Ovary (tissue), 7 donors: ENCODE measurements at regions not wholly inside any gene's neighbourhood (a gene's known extent, or its start where the extent isn't known, plus 50 kb on each side); places are given as distances from the start of the nearest gene placed in this dataset.
"Not testable (repeated sequence)": the region's sequence is repeated elsewhere in the genome, so short reads cannot be mapped to it uniquely, and the experiment has no call there.

Experiments used
- DNase-seq, 5 donors: peaks; one replicate each; pipeline ENCODE4 v3.0.0-alpha.2; 2019 to 2020
- H3K27ac ChIP-seq, 2 donors: fragments of 200-600 bp; one replicate each; pipeline versions ENCODE4 v1.5.1 to v1.8.0; 2019 to 2022
- H3K27me3 ChIP-seq: fragments of 200-600 bp; one replicate; pipeline ENCODE4 v1.8.0; 2022
- H3K36me3 ChIP-seq: fragments of 200-600 bp; sonication (generic); one replicate; pipeline ENCODE4 v1.5.1; 2019
- H3K4me1 ChIP-seq: one replicate; pipeline ENCODE4 v1.8.1; 2013; ENCODE audit warnings: mild to moderate bottlenecking, moderate library complexity; ENCODE audit not compliant: insufficient read depth
- H3K4me3 ChIP-seq: fragments of 200-600 bp; sonication (generic); one replicate; pipeline ENCODE4 v1.5.1; 2017
- H3K9me3 ChIP-seq, 2 donors: fragments of 200-600 bp in 1 of 2; sonication (generic) in 1 of 2; one replicate each; pipeline versions ENCODE4 v1.5.1 to v1.8.1; 2013 to 2019; ENCODE audit warnings: mild to moderate bottlenecking in 1 of 2, moderate library complexity in 1 of 2
- EP300 ChIP-seq: sonication (generic); formaldehyde crosslinking; IDR thresholded peaks from one replicate; pipeline ENCODE4 v1.6.1; 2017; ENCODE audit warnings: antibody characterized with exemption
- POLR2A ChIP-seq: fragments of 450-650 bp; IDR thresholded peaks from one replicate; pipeline ENCODE4 v1.6.1; 2017; ENCODE audit warnings: antibody characterized with exemption, mild to moderate bottlenecking, moderate library complexity
- WGBS, 3 donors: extraction: QIAGEN DNeasy Blood & Tissue Kit in 1 of 3; methylation state at CpG; one replicate each; pipeline versions ENCODE4 v1.1.5 to v1.1.7; 2013 to 2017; 5-methylcytosine and 5-hydroxymethylcytosine counted together
- intact Hi-C, 4 donors: fragments of 100-400 bp; cut with DNase I; formaldehyde crosslinking; loops; one replicate each; pipeline versions ENCODE4 v1.11.0 to v1.15.1; 2022 to 2023
- TF ChIP-seq, protein P1 (sequence below), 3 donors: fragments of 450-650 bp in 2 of 3; fragments of 200-600 bp in 1 of 3; IDR thresholded peaks; one replicate each; pipeline versions ENCODE4 v1.5.1 to v1.8.0; 2016 to 2022; ENCODE audit warnings: antibody characterized with exemption in 3 of 3, mild to moderate bottlenecking in 1 of 3
- donor health status: DM: no; HTN: no; CAD: no; lungs with moderate emphysema.
- donor health status: DM: no; HTN: no; CAD: no.
- donor health status: Bipolar disorder and iron deficiency.
- donor health status: DM: no; HTN: no; CAD: no.
- donor health status: DM: yes; HTN: yes; CAD: no.

GRCh38 chr1:14285238-14285637, 313.2 kb upstream of the KAZN start:
- Histone ChIP-seq H3K4me3 (no peak overlapping the region), H3K27ac (no peak overlapping the region), H3K9me3 (no peaks in the 10 kb centered on the region), H3K4me1 (no peaks in the 10 kb centered on the region), H3K27me3 (no peaks in the 10 kb centered on the region), H3K36me3 (no peaks in the 10 kb centered on the region)
- 89 to 97% (median 95%) methylated on average over 2 of the region's 2 CpGs for WGBS, 3 donors
- DNase-seq: no peak
- no peak for TF ChIP-seq EP300
- no peak for TF ChIP-seq POLR2A
- TF ChIP-seq, protein P1, sequence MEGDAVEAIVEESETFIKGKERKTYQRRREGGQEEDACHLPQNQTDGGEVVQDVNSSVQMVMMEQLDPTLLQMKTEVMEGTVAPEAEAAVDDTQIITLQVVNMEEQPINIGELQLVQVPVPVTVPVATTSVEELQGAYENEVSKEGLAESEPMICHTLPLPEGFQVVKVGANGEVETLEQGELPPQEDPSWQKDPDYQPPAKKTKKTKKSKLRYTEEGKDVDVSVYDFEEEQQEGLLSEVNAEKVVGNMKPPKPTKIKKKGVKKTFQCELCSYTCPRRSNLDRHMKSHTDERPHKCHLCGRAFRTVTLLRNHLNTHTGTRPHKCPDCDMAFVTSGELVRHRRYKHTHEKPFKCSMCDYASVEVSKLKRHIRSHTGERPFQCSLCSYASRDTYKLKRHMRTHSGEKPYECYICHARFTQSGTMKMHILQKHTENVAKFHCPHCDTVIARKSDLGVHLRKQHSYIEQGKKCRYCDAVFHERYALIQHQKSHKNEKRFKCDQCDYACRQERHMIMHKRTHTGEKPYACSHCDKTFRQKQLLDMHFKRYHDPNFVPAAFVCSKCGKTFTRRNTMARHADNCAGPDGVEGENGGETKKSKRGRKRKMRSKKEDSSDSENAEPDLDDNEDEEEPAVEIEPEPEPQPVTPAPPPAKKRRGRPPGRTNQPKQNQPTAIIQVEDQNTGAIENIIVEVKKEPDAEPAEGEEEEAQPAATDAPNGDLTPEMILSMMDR (IDR thresholded peaks at IDR 0.05): no peak
- intact Hi-C loops: loop anchor here in 1 of 4 donors (2.0 kb wide), 1 partner anchor 16 kb away; no protein-coding TSS in a partner anchor

DNA sequence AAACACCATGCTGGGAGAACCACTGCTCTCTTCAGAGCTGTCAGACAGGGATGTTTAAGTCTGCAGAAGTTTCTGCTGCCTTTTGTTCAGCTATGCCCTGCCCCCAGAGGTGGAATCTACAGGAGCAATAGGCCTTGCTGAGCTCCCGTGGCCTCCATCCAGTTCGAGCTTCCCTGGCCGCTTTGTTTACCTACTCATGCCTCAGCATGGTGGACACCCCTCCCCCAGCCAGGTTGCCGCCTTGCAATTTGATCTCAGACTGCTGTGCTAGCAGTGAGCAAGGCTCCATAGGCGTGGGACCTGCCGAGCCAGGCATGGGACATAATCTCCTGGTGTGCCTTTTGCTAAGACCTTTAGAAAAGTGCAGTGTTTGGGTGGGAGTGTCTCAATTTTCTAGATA, 307.3 kb upstream of the KAZN start:
- intact Hi-C loops, H3K9me3 ChIP-seq, H3K27me3 ChIP-seq, DNase-seq, H3K27ac ChIP-seq, H3K36me3 ChIP-seq, H3K4me1 ChIP-seq, H3K4me3 ChIP-seq: not testable (repeated sequence)
- WGBS, 3 donors: 55 to 84% (median 64%) methylated on average over 6 of the region's 6 CpGs

DNA sequence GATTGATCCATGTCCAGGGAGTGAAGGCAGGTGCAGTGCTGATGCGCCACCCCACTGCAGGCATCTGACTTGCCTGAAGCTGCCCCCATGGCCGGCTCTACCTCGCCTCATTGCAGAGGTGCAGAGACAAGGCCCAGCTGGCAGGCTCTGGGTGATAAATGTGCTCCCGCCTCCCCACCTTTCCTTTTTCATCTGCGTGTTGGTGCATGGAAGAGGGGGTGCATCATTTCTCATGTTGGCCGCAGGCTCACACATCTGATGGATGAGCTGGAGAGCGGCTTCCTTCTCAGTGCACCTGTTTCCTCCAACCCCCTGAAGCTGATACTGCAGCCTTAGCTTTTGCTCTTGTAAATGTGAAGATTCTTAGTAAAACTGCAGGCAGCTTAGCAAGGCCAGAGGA, 306.0 kb upstream of the KAZN start:
- H3K27me3 ChIP-seq: no peaks in the 10 kb centered on the region
- intact Hi-C loops: no loop called here
- 82 to 89% (median 83%) methylated on average over 7 of the region's 7 CpGs for WGBS, 3 donors
- TF ChIP-seq, protein P1 (IDR thresholded peaks at IDR 0.05): no peak
- TF ChIP-seq POLR2A: no peak
- no peak for TF ChIP-seq EP300
- no peaks in the 10 kb centered on the region for H3K36me3 ChIP-seq
- no peaks in the 10 kb centered on the region for H3K4me1 ChIP-seq
- H3K27ac ChIP-seq: no peak overlapping the region
- no peak for DNase-seq
- no peak overlapping the region for H3K4me3 ChIP-seq
- H3K9me3 ChIP-seq: no peaks in the 10 kb centered on the region

DNA sequence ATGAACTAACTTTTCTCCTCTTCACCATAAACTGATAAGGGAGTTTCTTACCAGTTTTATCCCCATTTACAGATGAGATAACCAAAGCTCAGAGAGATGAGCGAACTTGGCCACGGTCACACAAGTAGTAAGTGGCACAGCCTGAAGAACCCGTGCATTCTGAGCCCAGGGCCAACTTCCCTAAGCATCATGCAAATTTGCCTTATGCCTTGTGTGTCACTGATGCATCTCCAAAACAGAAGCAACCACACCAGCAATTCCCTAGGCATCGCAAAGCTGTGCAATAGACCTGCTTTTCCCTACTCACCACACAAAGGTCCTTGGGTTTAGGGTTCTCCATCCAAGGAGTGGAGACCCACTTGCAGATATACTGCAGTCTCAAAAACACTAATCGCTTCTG, 304.5 kb upstream of the KAZN start:
- H3K27me3 ChIP-seq: no peaks in the 10 kb centered on the region
- no peak overlapping the region for H3K4me3 ChIP-seq
- WGBS, 3 donors: 91 to 95% (median 95%) methylated on average over 5 of the region's 5 CpGs
- H3K9me3 ChIP-seq: no peaks in the 10 kb centered on the region
- no peaks in the 10 kb centered on the region for H3K36me3 ChIP-seq
- no peak for DNase-seq
- TF ChIP-seq EP300 (no peak), POLR2A (no peak)
- TF ChIP-seq, protein P1 (IDR thresholded peaks at IDR 0.05): no peak
- H3K27ac ChIP-seq: no peak overlapping the region
- intact Hi-C loops: no loop called here
- no peaks in the 10 kb centered on the region for H3K4me1 ChIP-seq

GRCh38 chr1:14294860-14295536, 303.5 kb upstream of the KAZN start:
- Histone ChIP-seq H3K9me3 (no peaks in the 10 kb centered on the region), H3K4me1 (no peaks in the 10 kb centered on the region), H3K36me3 (no peaks in the 10 kb centered on the region), H3K27ac (no peak overlapping the region), H3K4me3 (no peak overlapping the region), H3K27me3 (no peaks in the 10 kb centered on the region)
- no peak for DNase-seq
- WGBS, 3 donors: 68 to 76% (median 71%) methylated on average over 3 of the region's 3 CpGs
- intact Hi-C loops: no loop called here
- TF ChIP-seq, protein P1 (IDR thresholded peaks at IDR 0.05): no peak
- TF ChIP-seq POLR2A (no peak), EP300 (no peak)
